Epidermal melanocyte (primary cell): ENCODE measurements at regions not wholly inside any gene's neighbourhood (a gene's known extent, or its start where the extent isn't known, plus 50 kb on each side); places are given as distances from the start of the nearest gene placed in this dataset.
A peak's percentile ranks its signal among the peaks of the same experiment; 100 is the strongest.
"Not testable (repeated sequence)": the region's sequence is repeated elsewhere in the genome, so short reads cannot be mapped to it uniquely, and the experiment has no call there.

Experiments
- DNase-seq: peaks from one replicate; pipeline ENCODE4 v3.0.0; 2011; ENCODE audit warnings: low spot score; ENCODE audit not compliant: insufficient read length

GRCh38 chr2:122011493-122012270 is 256.2 kb downstream of the TSN start:
- DNase-seq = no peak

GRCh38 chr2:122018736-122019135 is 263.3 kb downstream of the TSN start:
- no peak for DNase-seq

- peak; percentile 73 for DNase-seq
Measured at GRCh38 chr2:122019724-122020123, 264.3 kb downstream of the TSN start.

- no peak for DNase-seq
Measured at GRCh38 chr2:122020377-122020776, 264.9 kb downstream of the TSN start.

- DNase-seq = no peak
Measured at GRCh38 chr2:122021941-122022340, 266.5 kb downstream of the TSN start.

- DNase-seq = no peak
Measured at GRCh38 chr2:122022531-122022930, 267.1 kb downstream of the TSN start.

GRCh38 chr2:122023059-122023864 is 267.8 kb downstream of the TSN start:
- no peak for DNase-seq

- no peak for DNase-seq
Measured at GRCh38 chr2:122027510-122028217, 272.2 kb downstream of the TSN start.

- peak; percentile 22 for DNase-seq
Measured at GRCh38 chr2:122028371-122029100, 273.1 kb downstream of the TSN start.

- DNase-seq = no peak
Measured at GRCh38 chr2:122029456-122029855, 274.0 kb downstream of the TSN start.

GRCh38 chr2:122029945-122030344 is 274.5 kb downstream of the TSN start:
- no peak for DNase-seq

GRCh38 chr2:122031544-122032263 is 276.3 kb downstream of the TSN start:
- DNase-seq = no peak

- no peak for DNase-seq
Measured at GRCh38 chr2:122032264-122032645, 276.8 kb downstream of the TSN start.

GRCh38 chr2:122033778-122034177 is 278.3 kb downstream of the TSN start:
- DNase-seq = no peak

GRCh38 chr2:122034344-122034743 is 278.9 kb downstream of the TSN start:
- no peak for DNase-seq

- DNase-seq = no peak
Measured at GRCh38 chr2:122034777-122035176, 279.3 kb downstream of the TSN start.

- not testable (repeated sequence) for DNase-seq
Measured at GRCh38 chr2:122038816-122039215, 283.4 kb downstream of the TSN start.

- no peak for DNase-seq
Measured at GRCh38 chr2:122041455-122041854, 286.0 kb downstream of the TSN start.

GRCh38 chr2:122051659-122052058 is 296.2 kb downstream of the TSN start:
- DNase-seq = not testable (repeated sequence)

- no peak for DNase-seq
Measured at GRCh38 chr2:122055521-122055931, 300.1 kb downstream of the TSN start.

- DNase-seq = no peak
Measured at GRCh38 chr2:122056853-122057252, 301.4 kb downstream of the TSN start.
